ENCODE measurements at regions not wholly inside any gene's neighbourhood (a gene's known extent, or its start where the extent isn't known, plus 50 kb on each side); places are given as distances from the start of the nearest gene placed in this dataset.

DNA sequence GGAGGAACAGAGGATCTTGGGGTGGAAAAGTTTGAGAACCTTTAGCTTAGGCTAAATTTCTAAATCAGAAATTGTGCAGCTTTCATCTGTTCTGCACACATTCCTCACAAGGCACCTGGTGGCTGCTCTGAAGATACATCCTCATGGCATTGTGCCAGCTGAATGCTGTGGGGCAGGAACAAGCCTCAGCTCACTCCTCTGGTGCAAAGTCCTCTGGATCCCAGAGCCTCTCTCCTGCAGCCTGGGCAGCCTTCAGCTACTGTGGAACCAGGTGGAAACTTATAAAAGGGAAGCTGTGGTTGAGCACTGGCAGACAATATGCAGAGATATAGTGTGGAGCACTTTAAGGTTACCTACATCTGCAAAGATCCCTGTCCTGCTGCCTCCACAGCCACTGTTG, 72.3 kb downstream of the KCTD12 start:
- TF ChIP-seq POLR2AphosphoS5 (IDR thresholded peaks at IDR 0.05; ENCODE audit: low read depth, low read length) (no peak), EP300 (IDR thresholded peaks at IDR 0.05; ENCODE audit: borderline replicate concordance in 1 of 2, low read depth in 2 of 2, low read length in 2 of 2) (no peak), JUN (IDR thresholded peaks at IDR 0.05; ENCODE audit: low read depth, low read length) (no peak)
- TF ChIP-seq, protein P1, sequence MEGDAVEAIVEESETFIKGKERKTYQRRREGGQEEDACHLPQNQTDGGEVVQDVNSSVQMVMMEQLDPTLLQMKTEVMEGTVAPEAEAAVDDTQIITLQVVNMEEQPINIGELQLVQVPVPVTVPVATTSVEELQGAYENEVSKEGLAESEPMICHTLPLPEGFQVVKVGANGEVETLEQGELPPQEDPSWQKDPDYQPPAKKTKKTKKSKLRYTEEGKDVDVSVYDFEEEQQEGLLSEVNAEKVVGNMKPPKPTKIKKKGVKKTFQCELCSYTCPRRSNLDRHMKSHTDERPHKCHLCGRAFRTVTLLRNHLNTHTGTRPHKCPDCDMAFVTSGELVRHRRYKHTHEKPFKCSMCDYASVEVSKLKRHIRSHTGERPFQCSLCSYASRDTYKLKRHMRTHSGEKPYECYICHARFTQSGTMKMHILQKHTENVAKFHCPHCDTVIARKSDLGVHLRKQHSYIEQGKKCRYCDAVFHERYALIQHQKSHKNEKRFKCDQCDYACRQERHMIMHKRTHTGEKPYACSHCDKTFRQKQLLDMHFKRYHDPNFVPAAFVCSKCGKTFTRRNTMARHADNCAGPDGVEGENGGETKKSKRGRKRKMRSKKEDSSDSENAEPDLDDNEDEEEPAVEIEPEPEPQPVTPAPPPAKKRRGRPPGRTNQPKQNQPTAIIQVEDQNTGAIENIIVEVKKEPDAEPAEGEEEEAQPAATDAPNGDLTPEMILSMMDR (IDR thresholded peaks at IDR 0.05; ENCODE audit: control extremely low read depth in 1 of 3, insufficient read depth in 1 of 3, low read depth in 1 of 3, low read length in 3 of 3): no peak

All from H1 (cell line).